ENCODE measurements at regions not wholly inside any gene's neighbourhood (a gene's known extent, or its start where the extent isn't known, plus 50 kb on each side); places are given as distances from the start of the nearest gene placed in this dataset.

DNA sequence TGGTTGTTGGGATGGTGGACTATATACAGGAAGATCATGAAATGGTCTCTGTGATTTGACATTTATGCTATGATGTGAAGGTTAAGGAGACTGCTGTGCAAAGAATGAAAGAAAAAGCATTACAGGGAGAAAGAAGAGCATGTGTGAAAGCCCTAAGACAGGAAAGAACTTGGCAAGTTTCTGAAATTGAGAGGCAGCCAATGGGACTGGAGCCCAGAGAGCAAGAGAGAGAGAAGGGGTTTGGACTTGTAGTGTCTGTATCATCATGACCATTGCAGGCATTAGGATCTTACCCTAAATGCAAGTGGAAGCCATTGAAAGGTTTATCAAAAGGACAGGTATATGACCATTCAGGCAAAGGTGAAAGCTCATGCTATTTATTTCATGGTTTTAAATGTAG, 147.1 kb downstream of the NAA11 start:
- no peak for TF ChIP-seq CREB1 (IDR thresholded peaks at IDR 0.05; ENCODE audit: low read depth)

DNA sequence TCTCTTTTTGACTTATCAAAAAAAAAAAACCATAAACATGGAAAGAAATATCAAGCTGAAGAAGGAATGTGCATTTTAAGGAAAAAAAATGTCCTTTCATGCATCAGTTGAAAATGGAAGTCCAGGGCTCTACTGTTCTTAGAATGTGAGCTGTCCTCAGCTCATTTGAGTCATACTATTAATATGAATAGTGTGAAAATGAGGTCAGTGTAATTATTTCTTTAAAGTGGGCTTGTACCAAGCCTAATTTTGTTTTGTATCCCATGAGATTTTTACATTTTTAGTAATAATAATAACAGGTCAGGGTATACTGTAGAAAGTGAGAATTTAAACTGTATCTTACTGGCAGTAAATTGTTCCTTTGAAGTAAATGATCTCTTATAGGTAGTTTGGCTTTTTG, 148.5 kb downstream of the NAA11 start:
- TF ChIP-seq RAD21 (IDR thresholded peaks at IDR 0.05; ENCODE audit: low read depth) (no peak), TAF1 (IDR thresholded peaks at IDR 0.05; ENCODE audit: low read depth) (no peak), NFIC (IDR thresholded peaks at IDR 0.05) (no peak), CEBPB (IDR thresholded peaks at IDR 0.05) (no peak), TCF12 (IDR thresholded peaks at IDR 0.05; ENCODE audit: low read depth) (no peak), EP300 (IDR thresholded peaks at IDR 0.05; ENCODE audit: borderline replicate concordance) (no peak)
- TF ChIP-seq, protein P1, sequence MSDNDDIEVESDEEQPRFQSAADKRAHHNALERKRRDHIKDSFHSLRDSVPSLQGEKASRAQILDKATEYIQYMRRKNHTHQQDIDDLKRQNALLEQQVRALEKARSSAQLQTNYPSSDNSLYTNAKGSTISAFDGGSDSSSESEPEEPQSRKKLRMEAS (IDR thresholded peaks at IDR 0.05) = no peak
- TF ChIP-seq, protein P2, sequence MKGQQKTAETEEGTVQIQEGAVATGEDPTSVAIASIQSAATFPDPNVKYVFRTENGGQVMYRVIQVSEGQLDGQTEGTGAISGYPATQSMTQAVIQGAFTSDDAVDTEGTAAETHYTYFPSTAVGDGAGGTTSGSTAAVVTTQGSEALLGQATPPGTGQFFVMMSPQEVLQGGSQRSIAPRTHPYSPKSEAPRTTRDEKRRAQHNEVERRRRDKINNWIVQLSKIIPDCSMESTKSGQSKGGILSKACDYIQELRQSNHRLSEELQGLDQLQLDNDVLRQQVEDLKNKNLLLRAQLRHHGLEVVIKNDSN (IDR thresholded peaks at IDR 0.05) = no peak

DNA sequence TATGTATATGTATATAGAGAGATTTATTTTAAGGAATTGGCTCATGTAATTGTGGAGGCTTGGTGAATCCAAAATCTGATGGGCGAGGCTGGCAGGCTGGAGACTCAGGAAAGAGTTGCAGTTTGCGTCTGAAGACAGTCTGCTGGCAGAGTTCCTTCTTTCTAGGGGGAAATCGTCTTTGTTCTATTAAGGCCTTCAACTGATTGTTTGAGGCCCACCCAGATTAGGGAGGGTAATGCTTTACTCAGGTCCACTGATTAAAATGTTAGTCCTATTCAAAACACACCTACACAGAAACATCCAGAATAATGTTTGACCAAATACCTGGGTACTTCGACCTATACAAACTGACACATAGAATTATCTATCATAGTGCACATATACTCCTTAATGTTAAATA, 149.5 kb downstream of the NAA11 start:
- no peak for TF ChIP-seq TEAD4 (IDR thresholded peaks at IDR 0.05)
- no peak for TF ChIP-seq EGR1 (IDR thresholded peaks at IDR 0.05)
- no peak for TF ChIP-seq CREB1 (IDR thresholded peaks at IDR 0.05; ENCODE audit: low read depth)

DNA sequence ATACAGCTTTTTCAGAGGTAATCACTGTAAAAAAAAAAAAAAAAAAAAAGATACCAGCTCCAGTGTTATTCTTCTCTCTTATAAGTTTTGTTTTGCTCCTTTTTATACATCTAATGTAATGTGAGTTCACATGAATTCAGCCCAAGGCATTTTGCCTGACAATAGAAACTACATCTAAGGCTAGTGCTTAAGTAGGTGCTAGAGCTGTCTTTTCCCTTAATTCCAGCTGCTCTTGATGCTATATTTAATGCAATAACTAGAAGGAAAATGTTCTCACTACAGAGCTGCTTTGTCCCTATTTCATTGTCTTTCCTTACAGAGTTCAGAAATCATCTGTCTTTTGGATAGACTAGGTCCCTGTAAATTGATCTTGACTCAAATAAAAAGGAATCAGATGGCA, 150.1 kb downstream of the NAA11 start:
- no peak for TF ChIP-seq CEBPB (IDR thresholded peaks at IDR 0.05)
- TF ChIP-seq FOXM1 (IDR thresholded peaks at IDR 0.05; ENCODE audit: borderline replicate concordance, low read depth) = no peak
- TF ChIP-seq TAF1 (IDR thresholded peaks at IDR 0.05; ENCODE audit: low read depth) = no peak
- no peak for TF ChIP-seq TEAD4 (IDR thresholded peaks at IDR 0.05)
- TF ChIP-seq, protein P3, sequence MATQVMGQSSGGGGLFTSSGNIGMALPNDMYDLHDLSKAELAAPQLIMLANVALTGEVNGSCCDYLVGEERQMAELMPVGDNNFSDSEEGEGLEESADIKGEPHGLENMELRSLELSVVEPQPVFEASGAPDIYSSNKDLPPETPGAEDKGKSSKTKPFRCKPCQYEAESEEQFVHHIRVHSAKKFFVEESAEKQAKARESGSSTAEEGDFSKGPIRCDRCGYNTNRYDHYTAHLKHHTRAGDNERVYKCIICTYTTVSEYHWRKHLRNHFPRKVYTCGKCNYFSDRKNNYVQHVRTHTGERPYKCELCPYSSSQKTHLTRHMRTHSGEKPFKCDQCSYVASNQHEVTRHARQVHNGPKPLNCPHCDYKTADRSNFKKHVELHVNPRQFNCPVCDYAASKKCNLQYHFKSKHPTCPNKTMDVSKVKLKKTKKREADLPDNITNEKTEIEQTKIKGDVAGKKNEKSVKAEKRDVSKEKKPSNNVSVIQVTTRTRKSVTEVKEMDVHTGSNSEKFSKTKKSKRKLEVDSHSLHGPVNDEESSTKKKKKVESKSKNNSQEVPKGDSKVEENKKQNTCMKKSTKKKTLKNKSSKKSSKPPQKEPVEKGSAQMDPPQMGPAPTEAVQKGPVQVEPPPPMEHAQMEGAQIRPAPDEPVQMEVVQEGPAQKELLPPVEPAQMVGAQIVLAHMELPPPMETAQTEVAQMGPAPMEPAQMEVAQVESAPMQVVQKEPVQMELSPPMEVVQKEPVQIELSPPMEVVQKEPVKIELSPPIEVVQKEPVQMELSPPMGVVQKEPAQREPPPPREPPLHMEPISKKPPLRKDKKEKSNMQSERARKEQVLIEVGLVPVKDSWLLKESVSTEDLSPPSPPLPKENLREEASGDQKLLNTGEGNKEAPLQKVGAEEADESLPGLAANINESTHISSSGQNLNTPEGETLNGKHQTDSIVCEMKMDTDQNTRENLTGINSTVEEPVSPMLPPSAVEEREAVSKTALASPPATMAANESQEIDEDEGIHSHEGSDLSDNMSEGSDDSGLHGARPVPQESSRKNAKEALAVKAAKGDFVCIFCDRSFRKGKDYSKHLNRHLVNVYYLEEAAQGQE (IDR thresholded peaks at IDR 0.05; ENCODE audit: low read depth) = no peak
- no peak for TF ChIP-seq ZBTB7A (IDR thresholded peaks at IDR 0.05; ENCODE audit: low read depth)
- TF ChIP-seq, protein P1 (IDR thresholded peaks at IDR 0.05) = no peak
- TF ChIP-seq EGR1 (IDR thresholded peaks at IDR 0.05) = no peak
- TF ChIP-seq YY1 (IDR thresholded peaks at IDR 0.05; ENCODE audit: low read depth) = no peak
- TF ChIP-seq, protein P2 (IDR thresholded peaks at IDR 0.05) = no peak
- no peak for TF ChIP-seq TCF12 (IDR thresholded peaks at IDR 0.05; ENCODE audit: low read depth)
- TF ChIP-seq CREB1 (IDR thresholded peaks at IDR 0.05; ENCODE audit: low read depth) = no peak
- TF ChIP-seq NFIC (IDR thresholded peaks at IDR 0.05) = no peak
- no peak for TF ChIP-seq EP300 (IDR thresholded peaks at IDR 0.05; ENCODE audit: borderline replicate concordance)

DNA sequence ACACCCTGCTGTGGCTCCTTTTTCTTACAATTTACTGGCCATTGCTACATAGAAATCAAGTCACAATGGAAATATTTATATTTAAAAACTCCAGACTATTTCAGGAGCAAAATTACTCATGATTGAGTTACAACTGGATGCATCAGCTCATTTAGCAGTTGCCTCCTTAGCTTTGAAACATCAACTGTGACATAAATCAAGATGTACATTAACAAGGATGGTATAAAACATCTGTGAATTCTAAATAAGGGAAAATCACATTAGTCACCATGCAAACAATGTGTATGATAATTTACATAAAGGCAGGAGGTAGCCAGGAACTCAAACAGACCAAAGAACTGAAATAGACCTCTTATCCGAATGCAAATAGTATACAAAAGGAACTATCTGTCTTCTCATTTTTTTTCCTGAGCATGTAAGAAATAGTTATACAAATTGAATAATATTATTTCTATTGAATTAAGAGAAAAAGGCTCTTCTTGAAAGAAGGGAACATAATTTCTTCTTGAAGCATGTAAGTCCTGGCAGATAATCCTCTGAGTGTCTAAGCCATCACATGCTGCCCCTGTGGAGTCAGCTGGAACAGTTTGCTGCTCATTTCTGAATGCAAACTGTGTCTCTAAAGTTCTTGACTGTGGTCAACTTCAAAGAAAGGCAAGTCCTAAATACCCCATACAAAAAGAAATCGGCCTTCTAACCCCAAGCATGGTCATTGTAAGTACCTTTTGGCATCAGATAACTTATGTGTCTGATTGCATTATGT, 151.2 kb downstream of the NAA11 start:
- no peak for TF ChIP-seq CEBPB (IDR thresholded peaks at IDR 0.05)
- TF ChIP-seq EGR1 (IDR thresholded peaks at IDR 0.05) = no peak
- TF ChIP-seq, protein P3 (IDR thresholded peaks at IDR 0.05; ENCODE audit: low read depth) = no peak
- TF ChIP-seq ZBTB7A (IDR thresholded peaks at IDR 0.05; ENCODE audit: low read depth) = no peak
- TF ChIP-seq NFIC (IDR thresholded peaks at IDR 0.05) = no peak
- no peak for TF ChIP-seq TCF12 (IDR thresholded peaks at IDR 0.05; ENCODE audit: low read depth)
- no peak for TF ChIP-seq RAD21 (IDR thresholded peaks at IDR 0.05; ENCODE audit: low read depth)
- no peak for TF ChIP-seq TEAD4 (IDR thresholded peaks at IDR 0.05)
- no peak for TF ChIP-seq CREB1 (IDR thresholded peaks at IDR 0.05; ENCODE audit: low read depth)
- TF ChIP-seq, protein P1 (IDR thresholded peaks at IDR 0.05) = no peak
- TF ChIP-seq EP300 (IDR thresholded peaks at IDR 0.05; ENCODE audit: borderline replicate concordance) = no peak
- TF ChIP-seq, protein P2 (IDR thresholded peaks at IDR 0.05) = no peak
- no peak for TF ChIP-seq TAF1 (IDR thresholded peaks at IDR 0.05; ENCODE audit: low read depth)
- TF ChIP-seq FOXM1 (IDR thresholded peaks at IDR 0.05; ENCODE audit: borderline replicate concordance, low read depth) = no peak
- no peak for TF ChIP-seq YY1 (IDR thresholded peaks at IDR 0.05; ENCODE audit: low read depth)

Data from Ishikawa (cell line).